ENCODE measurements at regions not wholly inside any gene's neighbourhood (a gene's known extent, or its start where the extent isn't known, plus 50 kb on each side); places are given as distances from the start of the nearest gene placed in this dataset.

DNA sequence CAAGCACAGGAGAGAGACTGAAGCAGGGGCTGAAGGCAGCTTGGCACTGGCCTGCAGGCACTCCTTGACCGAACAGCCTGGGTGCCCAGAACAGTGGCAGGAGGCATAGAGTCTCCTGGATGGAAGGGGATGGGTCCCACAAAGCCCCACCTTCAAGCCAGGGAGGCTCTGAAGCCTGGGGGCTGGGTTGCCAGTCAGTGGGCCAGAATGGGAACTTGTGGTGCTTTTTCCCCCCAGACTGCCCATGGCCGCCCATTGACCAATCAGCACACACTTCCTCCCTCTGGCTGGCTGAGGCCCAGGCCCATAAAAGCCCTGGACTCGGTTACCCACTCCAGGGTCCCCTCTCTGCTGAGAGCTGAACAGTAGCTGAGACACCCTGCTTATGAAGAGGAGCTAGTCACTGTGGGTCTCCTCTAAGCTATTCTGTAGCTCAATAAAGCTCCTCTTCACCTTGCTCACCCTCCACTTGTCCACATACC is 109.6 kb downstream of the ELAPOR2 start:
- no peak for TF ChIP-seq CTCF (IDR thresholded peaks at IDR 0.05)
- TF ChIP-seq EZH2phosphoT487 (IDR thresholded peaks at IDR 0.05), result no peak
- TF ChIP-seq EZH2 (IDR thresholded peaks at IDR 0.05), result no peak
